ENCODE measurements at regions not wholly inside any gene's neighbourhood (a gene's known extent, or its start where the extent isn't known, plus 50 kb on each side); places are given as distances from the start of the nearest gene placed in this dataset.

GRCh38 chr9:107636571-107637381 is 147.2 kb upstream of the KLF4 start (continued):
- no peak for TF ChIP-seq CTCF (IDR thresholded peaks at IDR 0.05 in 2 of 3, conservative IDR thresholded peaks at IDR 0.05 in 1 of 3; ENCODE audit: borderline replicate concordance in 1 of 3, insufficient read depth in 1 of 3, low read depth in 2 of 3, low read length in 2 of 3)
- no peak for TF ChIP-seq SIN3A (IDR thresholded peaks at IDR 0.05; ENCODE audit: low read depth)
- no peak for TF ChIP-seq TCF7L2 (IDR thresholded peaks at IDR 0.05; ENCODE audit: borderline replicate concordance, extremely low read depth, insufficient read depth, insufficient read length)
- TF ChIP-seq CEBPB (IDR thresholded peaks at IDR 0.05; ENCODE audit: low read depth): no peak
- no peak for TF ChIP-seq SP1 (IDR thresholded peaks at IDR 0.05; ENCODE audit: low read depth)
- TF ChIP-seq EZH2phosphoT487 (IDR thresholded peaks at IDR 0.05; ENCODE audit: borderline replicate concordance): no peak

- Histone ChIP-seq H3K9me3 (ENCODE audit: control insufficient read depth in 1 of 2, insufficient read depth in 1 of 2, low read depth in 1 of 2, low read length in 2 of 2) (no peaks in the 10 kb centered on the region), H3K4me1 (ENCODE audit: control insufficient read depth in 1 of 2, insufficient read depth in 2 of 2, low read length in 2 of 2) (no peaks in the 10 kb centered on the region; a peak in 2 of 4 replicates), H3K27me3 (ENCODE audit: insufficient read depth, low read length) (no peaks in the 10 kb centered on the region), H3K27ac (ENCODE audit: low read depth, low read length) (no peak overlapping the region), H3K79me2 (ENCODE audit: insufficient read depth, low read length) (no peaks in the 10 kb centered on the region), H3K4me2 (ENCODE audit: low read length) (no peak overlapping the region), H3K36me3 (ENCODE audit: control insufficient read depth in 1 of 2, insufficient read depth in 2 of 2, low read length in 2 of 2) (no peaks in the 10 kb centered on the region), H3K4me3 (replicated peaks in 1 of 2; ENCODE audit: low read depth in 1 of 2, low read length in 2 of 2) (no peak overlapping the region), H4K20me1 (ENCODE audit: insufficient read depth) (no peaks in the 10 kb centered on the region), H2AFZ (ENCODE audit: low read depth, low read length, poor library complexity, severe bottlenecking) (no peak overlapping the region), H3K9me2 (ENCODE audit: insufficient read depth) (no peaks in the 10 kb centered on the region), H3K9ac (ENCODE audit: low read length) (no peak overlapping the region)
- no TSS peak for BruUV-seq (replicated peaks)
- DNase-seq (ENCODE audit: low read depth, low spot score) (no peak), ATAC-seq (no peak)
- TF ChIP-seq SP1 (IDR thresholded peaks at IDR 0.05; ENCODE audit: low read depth): no peak
- TF ChIP-seq SRF (IDR thresholded peaks at IDR 0.05; ENCODE audit: low read depth): no peak
- TF ChIP-seq ATF3 (IDR thresholded peaks at IDR 0.05): no peak
- TF ChIP-seq RAD21 (IDR thresholded peaks at IDR 0.05; ENCODE audit: low read depth): no peak
- TF ChIP-seq POLR2A (IDR thresholded peaks at IDR 0.05; ENCODE audit: borderline replicate concordance, extremely low read depth, insufficient read depth, insufficient read length): no peak
- no peak for TF ChIP-seq CBX3 (IDR thresholded peaks at IDR 0.05; ENCODE audit: low read depth)
- no peak for TF ChIP-seq REST (IDR thresholded peaks at IDR 0.05; ENCODE audit: low read depth)
- ChIA-PET POLR2A (no interaction called here), CTCF (no interaction called here), RAD21 (ENCODE audit: low non-redundant PET in 1 of 2, low total read pairs in 2 of 2, uncharacterized antibody in 2 of 2, unreplicated experiment in 2 of 2) (no interaction called here)
- intact Hi-C loops (cut with micrococcal nuclease): no loop called here
Measured at GRCh38 chr9:107635803-107636174, 146.2 kb upstream of the KLF4 start.

All from HCT116 (cell line).